HG03095 (cell line): ENCODE measurements at regions not wholly inside any gene's neighbourhood (a gene's known extent, or its start where the extent isn't known, plus 50 kb on each side); places are given as distances from the start of the nearest gene placed in this dataset.

Source experiments
- ATAC-seq: cut with Tn5 transposase; IDR thresholded peaks from one replicate; pipeline ENCODE4 v1.9.1; 2021; ENCODE audit warnings: moderate library complexity; ENCODE audit not compliant: unreplicated experiment

GRCh38 chr21:28791595-28792282 lies 200.9 kb downstream of the LTN1 start:
- ATAC-seq, result no peak

GRCh38 chr21:28790335-28790734 lies 202.3 kb downstream of the LTN1 start:
- ATAC-seq, result no peak

DNA sequence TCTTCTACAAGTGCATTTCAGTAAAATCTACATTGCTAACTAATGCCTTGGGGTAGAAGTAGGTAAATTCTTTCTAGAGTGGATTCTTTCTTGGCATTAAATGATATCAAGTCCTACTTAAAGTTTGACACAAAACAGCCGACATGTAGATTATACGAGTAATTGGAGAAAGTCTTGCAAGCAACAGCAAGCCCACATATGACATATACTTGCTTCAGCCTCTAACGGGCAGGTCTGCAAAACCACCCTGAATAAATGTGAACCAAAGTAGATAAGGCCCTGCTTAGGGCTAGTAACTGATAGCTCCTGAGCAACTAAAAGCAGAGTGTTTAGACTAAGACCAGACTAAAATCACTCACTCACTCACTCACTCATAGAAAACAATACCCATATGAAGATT lies 203.2 kb downstream of the LTN1 start:
- no peak for ATAC-seq

GRCh38 chr21:28788030-28788429 lies 204.6 kb downstream of the LTN1 start:
- no peak for ATAC-seq

DNA sequence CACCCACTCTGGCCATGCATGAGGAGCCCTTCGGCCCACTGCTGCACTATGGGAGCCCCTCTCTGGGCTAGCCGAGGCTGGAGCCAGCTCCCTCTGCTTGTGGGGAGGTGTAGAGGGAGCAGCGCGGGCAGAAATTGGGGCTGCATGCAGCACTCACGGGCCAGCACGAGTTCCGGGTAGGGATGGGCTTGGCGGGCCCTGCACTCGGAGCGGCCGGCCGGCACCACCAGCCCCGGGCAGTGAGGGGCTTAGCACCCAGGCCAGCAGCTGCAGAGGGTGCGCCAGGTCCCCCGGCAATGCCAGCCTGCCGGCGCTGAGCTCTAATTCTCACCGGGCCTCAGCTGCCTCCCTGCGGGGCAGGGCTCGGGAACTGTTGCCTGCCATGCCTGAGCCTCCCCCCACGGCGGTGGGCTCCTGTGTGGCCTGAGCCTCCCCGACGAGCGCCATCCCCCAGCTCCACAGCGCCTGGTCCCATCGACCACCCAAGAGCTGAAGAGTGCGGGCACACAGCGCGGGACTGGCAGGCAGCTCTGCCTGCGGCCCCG lies 209.0 kb downstream of the LTN1 start:
- no peak for ATAC-seq

GRCh38 chr21:28781602-28782276 lies 210.9 kb downstream of the LTN1 start:
- ATAC-seq, result no peak

DNA sequence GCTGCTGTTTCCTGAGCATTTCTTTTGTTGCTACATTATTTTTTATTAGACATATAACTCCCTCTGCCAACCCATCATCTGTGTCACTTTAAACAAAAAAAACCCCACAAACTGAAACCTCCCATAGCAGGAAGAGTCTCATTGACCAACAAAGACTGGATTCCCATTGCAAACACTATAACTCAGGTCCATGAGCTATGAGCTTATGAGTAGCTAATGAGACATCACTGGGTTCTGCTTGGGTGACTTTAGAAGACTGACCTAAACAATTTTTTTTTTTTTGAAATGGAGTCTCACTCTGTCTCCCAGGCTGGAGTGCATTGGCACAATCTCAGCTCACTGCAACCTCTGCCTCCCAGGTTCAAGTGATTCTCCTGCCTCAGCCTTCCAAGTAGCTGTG lies 212.8 kb downstream of the LTN1 start:
- ATAC-seq, result no peak

GRCh38 chr21:28776251-28776650 lies 216.4 kb downstream of the LTN1 start:
- ATAC-seq, result no peak

DNA sequence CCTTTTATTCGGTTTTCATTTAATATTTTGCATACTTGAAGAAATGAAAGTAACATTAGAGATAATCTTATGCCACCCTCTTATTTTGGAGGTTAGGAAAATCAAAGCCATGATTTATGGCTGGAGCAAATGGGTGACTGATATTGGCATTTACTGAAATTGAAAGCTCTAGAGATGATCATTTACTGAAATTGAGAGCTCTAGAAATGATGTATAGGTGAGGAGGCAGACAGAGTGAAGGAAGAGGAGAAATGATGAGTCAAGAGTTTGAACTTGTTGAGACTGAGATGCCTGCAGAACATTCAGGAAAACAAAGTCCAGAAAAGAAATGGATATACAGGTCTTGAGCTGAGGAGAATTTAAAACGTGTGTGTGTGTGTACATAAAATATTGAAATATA lies 217.6 kb downstream of the LTN1 start:
- ATAC-seq, result no peak

GRCh38 chr21:28773036-28773435 lies 219.6 kb downstream of the LTN1 start:
- ATAC-seq, result no peak

- no peak for ATAC-seq
Observed at GRCh38 chr21:28771790-28772501, 220.7 kb downstream of the LTN1 start.

DNA sequence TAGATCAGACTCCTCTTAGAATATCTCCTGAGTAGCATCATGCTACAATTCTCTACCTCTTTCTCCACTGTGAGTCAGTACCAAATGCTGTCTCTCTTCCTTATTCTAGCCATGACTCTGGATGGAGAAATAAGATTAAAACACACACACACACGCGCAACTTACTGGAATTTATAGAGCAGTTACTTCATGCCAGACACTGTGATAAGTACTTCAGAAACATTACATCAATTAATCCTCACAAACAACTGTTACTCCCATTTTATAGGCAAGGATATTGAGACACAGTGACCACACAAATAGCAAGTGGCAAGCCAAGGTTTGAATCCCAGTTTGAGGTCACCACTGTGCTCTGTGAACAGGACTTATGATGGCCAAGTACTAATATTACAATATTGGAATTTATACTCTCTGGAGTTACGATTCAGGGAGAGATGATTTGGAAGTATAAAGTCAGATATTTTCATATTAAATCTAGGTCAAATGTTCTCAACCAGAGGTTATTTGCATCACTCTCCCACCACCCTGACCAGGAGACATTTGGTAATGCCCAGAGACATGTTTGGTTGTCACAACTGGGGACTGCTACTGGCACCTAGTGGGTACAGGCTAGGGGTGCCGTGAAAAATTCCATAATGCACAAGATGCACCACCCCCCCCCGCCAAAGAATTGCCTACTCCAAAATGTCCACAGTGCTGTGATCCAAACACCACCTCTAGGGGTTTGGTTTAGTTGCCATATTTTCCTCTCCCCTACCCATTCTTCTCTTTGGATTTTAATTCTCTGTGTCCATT lies 221.6 kb downstream of the LTN1 start:
- ATAC-seq, result no peak

DNA sequence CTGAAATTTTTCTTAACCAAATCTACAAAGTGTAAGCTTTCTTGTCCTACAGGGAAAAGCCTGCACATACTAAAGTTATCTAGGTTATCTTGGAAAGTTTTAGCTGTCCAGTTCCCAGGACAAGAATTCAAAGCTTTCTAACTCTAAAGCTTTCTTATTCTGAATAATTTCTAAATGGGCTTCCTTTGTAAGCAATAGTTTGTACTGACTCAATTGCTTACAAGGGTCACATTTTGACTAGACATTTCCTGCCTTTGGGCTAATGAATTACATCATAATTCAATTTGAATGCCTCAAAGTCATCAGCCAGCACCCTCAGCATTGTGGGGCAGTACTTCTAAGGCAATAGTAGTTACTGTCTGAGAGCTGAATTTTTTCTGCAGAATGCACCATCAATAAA lies 223.0 kb downstream of the LTN1 start:
- no peak for ATAC-seq

GRCh38 chr21:28768753-28769152 lies 223.9 kb downstream of the LTN1 start:
- no peak for ATAC-seq

DNA sequence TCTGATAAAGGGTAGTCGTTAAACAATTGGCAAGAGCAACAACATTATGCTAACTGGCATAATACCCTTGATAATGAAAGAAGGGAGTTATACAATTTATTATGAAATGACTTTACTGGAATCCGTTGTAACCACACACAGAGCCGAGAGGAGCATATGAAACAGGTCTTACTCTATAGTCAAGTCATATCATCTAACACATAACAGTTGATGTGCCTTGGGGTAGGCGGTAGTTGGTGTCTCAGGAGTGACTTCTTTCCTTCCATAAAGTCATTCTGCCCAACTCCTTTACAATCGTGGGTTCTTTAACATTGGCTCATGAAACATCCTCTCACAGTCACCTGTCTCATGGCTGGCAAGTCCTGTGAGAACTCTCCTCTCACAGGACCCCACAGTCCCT lies 225.2 kb downstream of the LTN1 start:
- ATAC-seq, result no peak

- ATAC-seq, result no peak
Observed at GRCh38 chr21:28763809-28764418, 228.8 kb downstream of the LTN1 start.

GRCh38 chr21:28762357-28762735 lies 230.3 kb downstream of the LTN1 start:
- no peak for ATAC-seq

GRCh38 chr21:28761674-28762356 lies 230.9 kb downstream of the LTN1 start:
- ATAC-seq, result no peak

DNA sequence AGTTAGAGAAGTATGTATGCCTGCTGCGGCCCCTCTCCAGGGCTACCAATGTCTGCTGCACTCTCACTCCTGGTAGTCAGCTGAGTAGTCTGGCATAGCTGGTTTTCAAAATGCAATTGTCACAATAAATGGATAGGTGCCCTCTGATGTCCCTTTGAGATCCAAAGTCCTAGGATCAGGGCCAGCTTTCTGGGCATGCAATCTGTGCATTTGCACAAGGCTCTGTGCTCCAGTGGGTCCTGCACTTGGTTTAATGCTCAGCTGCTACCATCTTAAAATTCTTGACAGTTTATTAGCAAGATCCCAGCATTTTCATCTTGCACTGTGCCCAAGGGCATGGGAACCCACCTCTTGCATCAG lies 233.8 kb downstream of the LTN1 start:
- no peak for ATAC-seq
